HEK293T (cell line): ENCODE measurements at regions not wholly inside any gene's neighbourhood (a gene's known extent, or its start where the extent isn't known, plus 50 kb on each side); places are given as distances from the start of the nearest gene placed in this dataset.

Source experiments
- BHLHE40 ChIP-seq: fragments of 450-650 bp; IDR thresholded peaks from 2 replicates; pipeline ENCODE4 v1.6.1; 2016; ENCODE audit warnings: mild to moderate bottlenecking, moderate library complexity, borderline replicate concordance
- CTBP1 ChIP-seq: fragments of 450-650 bp; IDR thresholded peaks from 2 replicates; pipeline ENCODE4 v1.6.1; 2016; ENCODE audit warnings: borderline replicate concordance
- FOXA1 ChIP-seq: fragments of 450-650 bp; IDR thresholded peaks from 2 replicates; pipeline ENCODE4 v1.6.1; 2016; ENCODE audit warnings: mild to moderate bottlenecking
- FOXK2 ChIP-seq: fragments of 450-650 bp; IDR thresholded peaks from 2 replicates; pipeline ENCODE4 v1.6.1; 2016; ENCODE audit warnings: mild to moderate bottlenecking
- FOXM1 ChIP-seq: fragments of 450-650 bp; IDR thresholded peaks from 2 replicates; pipeline ENCODE4 v1.6.1; 2017; ENCODE audit warnings: mild to moderate bottlenecking, borderline replicate concordance
- HDGF ChIP-seq: fragments of 450-650 bp; IDR thresholded peaks from 2 replicates; pipeline ENCODE4 v1.6.1; 2017; ENCODE audit warnings: antibody characterized with exemption, borderline replicate concordance
- L3MBTL2 ChIP-seq: fragments of 450-650 bp; conservative IDR thresholded peaks from 2 replicates; pipeline ENCODE4 v1.6.1; 2016; ENCODE audit warnings: mild to moderate bottlenecking
- NFRKB ChIP-seq: fragments of 450-650 bp; IDR thresholded peaks from 2 replicates; pipeline ENCODE4 v1.6.1; 2016; ENCODE audit warnings: mild to moderate bottlenecking, moderate library complexity
- SP1 ChIP-seq: fragments of 450-650 bp; IDR thresholded peaks from 2 replicates; pipeline ENCODE4 v1.6.1; 2017
- SUZ12 ChIP-seq: fragments of 450-650 bp; IDR thresholded peaks from 2 replicates; pipeline ENCODE4 v1.6.1; 2016; ENCODE audit warnings: mild to moderate bottlenecking
- TARDBP ChIP-seq: fragments of 450-650 bp; IDR thresholded peaks from 2 replicates; pipeline ENCODE4 v1.6.1; 2016
- ZNF384 ChIP-seq: fragments of 450-650 bp; IDR thresholded peaks from 2 replicates; pipeline ENCODE4 v1.6.1; 2016

DNA sequence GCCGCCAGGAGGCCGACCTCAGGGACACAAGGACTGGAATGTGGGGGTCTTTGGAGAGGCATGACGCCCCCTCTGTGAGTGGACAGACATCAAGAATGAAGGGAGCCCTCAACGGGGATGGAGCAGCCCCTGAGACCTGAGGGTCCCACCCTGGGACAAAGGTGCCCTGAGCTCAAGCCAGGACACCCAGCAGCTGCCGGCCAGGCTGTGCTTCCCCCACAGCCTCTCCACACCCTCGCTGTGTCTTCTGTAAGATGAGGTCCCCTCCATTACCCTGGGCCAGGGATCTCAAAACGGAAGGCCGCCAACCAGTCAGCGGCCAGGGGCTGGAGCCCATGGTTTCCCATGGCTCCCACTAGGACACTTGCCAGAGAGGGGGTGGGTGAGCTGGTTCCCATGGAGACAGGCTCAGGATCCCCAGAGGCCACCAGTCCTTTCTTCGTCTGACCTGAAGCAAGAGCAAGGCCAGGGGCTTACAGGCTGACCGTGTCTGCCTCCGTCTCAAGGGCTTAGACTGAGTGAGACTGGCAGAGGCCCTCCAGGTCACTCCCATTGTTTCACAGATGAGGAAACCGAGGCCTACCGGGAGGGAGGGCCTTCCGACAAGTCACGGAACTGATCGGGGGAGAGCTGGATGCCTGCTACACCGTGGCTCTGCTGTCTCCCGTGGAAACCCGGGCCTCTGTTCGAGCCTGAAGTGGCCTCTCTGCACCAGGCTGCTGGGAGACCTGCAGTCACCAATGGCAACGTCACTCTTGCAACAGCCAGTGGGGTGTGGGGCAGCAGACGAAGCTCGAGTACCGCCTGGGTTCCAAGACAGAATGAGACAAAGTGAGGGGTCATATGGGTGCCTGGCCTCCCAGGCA lies 91.7 kb upstream of the DIO3 start:
- TF ChIP-seq FOXK2 (no peak), SP1 (no peak), ZNF384 (no peak), TARDBP (no peak), SUZ12 (no peak), HDGF (no peak), FOXM1 (no peak), L3MBTL2 (no peak), BHLHE40 (no peak), NFRKB (no peak), FOXA1 (no peak), CTBP1 (no peak)
